ENCODE measurements at regions not wholly inside any gene's neighbourhood (a gene's known extent, or its start where the extent isn't known, plus 50 kb on each side); places are given as distances from the start of the nearest gene placed in this dataset.

DNA sequence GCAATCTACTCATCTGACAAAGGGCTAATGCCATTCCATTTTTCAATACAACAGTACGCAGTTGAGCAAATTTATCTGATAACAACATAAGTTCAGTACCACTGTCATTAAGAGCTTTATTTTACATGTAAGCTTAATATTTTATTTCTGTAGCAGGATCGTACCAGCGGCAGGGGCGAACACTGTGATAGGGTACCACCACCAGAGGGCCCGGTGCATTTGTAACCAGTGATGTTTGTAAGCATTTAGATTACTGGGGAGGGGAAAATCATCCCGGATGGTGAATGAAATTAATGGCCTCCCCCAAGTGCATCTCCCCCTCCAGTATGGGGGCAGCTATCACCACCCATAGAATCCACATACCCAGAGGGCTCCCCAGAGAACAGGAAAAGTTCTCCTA lies 179.0 kb downstream of the ADGRA3 start:
- no peak for DNase-seq

GRCh38 chr4:22334155-22334554 lies 181.7 kb downstream of the ADGRA3 start:
- no peak for DNase-seq

GRCh38 chr4:22324422-22324821 lies 191.4 kb downstream of the ADGRA3 start:
- DNase-seq, result no peak

DNA sequence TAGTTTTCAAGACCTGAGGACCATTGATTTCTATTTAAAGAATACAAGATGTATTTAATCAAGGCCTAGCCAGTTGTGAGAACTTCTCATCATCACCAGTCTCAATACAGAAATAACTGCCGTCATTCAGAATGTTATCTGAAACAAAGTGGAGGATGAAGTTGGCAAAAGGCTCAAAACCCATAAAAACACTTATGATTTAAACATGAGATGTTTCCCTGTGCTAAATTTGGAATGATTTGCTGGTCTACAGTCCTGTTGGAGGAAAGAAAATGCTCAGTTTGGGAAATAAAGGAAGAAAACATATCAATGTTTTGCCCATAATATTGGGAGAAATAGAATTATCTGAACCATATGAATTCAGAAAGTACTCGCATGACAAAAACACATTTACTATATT lies 192.2 kb downstream of the ADGRA3 start:
- no peak for DNase-seq

- DNase-seq, result no peak
These were observed 192.9 kb downstream of the ADGRA3 start for GRCh38 chr4:22322996-22323395.

DNA sequence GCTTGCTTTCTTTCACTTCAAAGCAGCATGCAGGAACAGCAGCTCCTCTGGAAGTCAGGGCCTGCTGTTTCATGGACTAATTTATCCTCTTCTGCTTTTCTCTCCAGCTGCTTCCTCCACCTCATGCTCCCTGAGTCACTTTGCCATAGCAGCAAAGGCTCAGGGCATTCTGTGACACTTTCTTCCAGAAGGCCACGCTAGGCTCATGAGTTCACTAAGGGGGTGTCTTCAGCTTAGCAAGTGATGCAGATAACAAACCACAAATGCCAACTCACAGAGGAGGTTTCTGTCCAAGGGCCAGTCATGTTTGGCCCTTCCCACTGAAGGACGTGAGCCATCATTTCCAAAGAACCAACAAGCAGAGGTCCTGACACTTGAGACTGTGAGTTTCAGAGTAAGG lies 200.2 kb downstream of the ADGRA3 start:
- DNase-seq, result peak in 1 of 2 experiments; percentile 24

GRCh38 chr4:22313976-22314375 lies 201.9 kb downstream of the ADGRA3 start:
- DNase-seq, result no peak

DNA sequence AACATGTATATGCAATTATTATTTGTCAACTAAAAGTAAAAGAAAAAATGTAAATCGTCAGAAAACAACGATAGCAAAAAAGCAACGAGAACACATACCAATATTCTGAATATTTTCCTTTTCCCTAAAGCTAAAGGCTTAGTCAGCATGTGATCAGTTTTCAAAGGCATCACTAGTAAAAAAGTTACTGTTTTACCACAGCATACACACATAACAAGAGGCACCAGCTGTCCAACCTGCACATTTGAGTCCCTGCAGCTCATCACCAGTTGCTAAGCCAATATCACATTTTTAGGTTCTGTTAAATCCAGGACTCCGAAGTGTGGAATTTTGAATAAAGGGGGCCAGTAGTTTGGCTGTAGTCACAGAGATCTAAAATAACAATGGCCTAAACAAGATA lies 203.8 kb downstream of the ADGRA3 start:
- DNase-seq, result peak in 1 of 2 experiments; percentile 36

DNA sequence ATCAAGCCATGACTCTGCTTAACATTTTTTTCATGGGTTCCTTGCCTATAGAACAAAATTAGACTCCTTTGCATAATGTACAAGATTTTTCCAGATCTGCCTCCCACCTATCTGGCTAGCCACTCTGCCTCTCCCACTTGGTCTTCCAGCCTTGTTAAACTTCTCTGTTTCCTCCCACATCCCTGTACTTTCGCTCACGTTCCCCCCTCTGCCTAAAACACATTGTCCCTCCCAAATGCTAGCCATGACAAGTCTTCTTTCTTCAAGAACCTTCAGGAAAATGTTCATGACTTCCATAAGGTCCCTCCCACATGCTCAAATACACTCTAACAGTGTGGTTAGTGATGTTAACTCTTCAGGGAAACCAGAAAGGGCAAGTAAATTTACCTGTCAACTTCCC lies 214.6 kb downstream of the ADGRA3 start:
- DNase-seq, result no peak

GRCh38 chr4:22299678-22300077 lies 216.2 kb downstream of the ADGRA3 start:
- DNase-seq, result no peak

GRCh38 chr4:22287631-22288030 lies 228.2 kb downstream of the ADGRA3 start:
- DNase-seq, result no peak

DNA sequence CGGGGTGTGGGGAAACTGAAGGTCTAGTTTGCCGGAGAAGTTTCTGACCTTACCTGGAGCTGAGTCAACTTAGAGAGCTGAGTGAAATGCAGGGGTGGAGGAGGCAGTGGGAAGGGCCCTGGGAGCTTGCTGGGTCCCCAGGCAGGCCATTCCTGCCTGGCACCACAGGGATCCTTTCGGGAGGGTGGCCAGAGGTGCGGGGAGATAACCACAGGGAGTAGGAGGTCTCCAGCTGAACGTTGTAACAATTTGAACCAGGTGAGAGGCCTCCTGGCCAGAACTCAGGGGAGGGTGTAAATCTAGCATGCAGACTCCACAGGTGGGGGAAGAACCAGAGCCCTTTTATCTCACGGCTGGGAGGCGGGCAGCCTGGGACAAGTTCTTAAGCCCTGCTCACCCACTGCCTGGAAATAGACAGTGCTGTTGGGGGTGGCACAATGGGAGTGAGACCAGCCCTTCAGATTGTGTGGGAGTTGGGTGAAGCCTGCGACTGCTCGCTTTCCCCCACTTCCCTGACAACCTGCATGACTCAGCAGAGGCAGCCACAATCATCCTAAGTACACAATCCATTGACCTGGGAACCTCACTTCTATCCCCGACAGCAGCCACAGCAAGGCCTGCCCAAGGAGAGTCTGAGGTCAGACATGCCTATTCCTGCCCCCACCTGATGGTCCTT lies 247.4 kb downstream of the ADGRA3 start:
- DNase-seq, result no peak

GRCh38 chr4:22264261-22264660 lies 251.6 kb downstream of the ADGRA3 start:
- no peak for DNase-seq

DNA sequence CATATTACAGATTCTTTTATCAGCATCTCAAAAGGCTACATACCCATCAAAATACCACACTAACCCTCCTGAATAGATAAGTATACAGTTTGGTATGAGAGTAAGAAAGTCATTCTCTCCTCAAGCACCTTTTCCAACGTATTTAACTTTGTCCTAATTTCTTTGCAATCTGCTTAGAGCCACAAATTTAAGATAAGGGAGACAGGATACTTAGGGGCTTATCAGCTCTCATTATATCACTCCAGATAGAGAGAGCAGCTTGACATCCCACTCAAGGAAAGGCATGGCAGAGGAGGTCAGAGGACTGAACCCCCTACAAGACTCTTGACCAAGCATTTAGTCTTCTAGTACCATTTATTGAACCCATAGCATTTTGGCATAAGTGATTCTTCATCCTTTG lies 262.4 kb downstream of the ADGRA3 start:
- no peak for DNase-seq

DNA sequence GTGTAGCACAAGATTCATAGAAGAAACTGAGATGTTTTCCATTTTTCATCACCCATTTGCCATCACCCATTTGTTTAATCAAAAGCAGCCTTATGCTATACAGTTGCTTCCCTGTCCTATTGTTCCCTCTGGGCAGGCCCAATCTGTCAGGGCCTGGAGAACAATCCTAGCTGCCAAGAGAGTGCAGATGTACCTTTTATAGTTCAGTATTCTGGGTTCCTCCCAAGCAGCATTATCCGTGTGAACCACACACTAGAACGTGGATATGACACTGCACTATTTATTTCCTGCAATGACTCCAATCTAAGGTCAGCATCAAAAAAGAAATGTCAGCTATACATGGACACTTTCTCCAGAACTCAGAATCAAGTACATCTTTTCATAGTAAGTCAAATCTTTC lies 269.0 kb downstream of the ADGRA3 start:
- no peak for DNase-seq

DNA sequence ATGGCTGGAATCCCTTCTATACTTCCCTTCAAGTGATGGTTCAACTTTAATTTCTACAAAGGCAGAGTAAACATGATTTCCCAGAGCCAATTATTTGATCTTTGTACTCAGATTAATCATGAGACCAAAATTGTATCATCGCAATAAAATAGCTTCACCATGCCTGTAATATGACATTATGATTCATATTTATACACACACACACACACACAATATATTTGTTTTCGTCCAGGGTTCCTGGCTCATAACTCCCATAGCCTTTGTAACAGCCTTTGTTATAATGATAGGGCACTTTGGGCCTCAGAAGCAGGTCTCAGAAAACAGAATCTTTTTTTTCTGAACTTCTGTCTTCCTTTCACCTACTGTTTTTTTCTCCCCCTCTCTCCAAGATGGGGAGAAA lies 270.6 kb downstream of the ADGRA3 start:
- no peak for DNase-seq

- DNase-seq, result no peak
These were observed 274.5 kb downstream of the ADGRA3 start for GRCh38 chr4:22241415-22241814.

- DNase-seq, result no peak
These were observed 275.1 kb downstream of the ADGRA3 start for GRCh38 chr4:22240814-22241213.

GRCh38 chr4:22238742-22239141 lies 277.1 kb downstream of the ADGRA3 start:
- DNase-seq, result no peak

GRCh38 chr4:22237846-22238494 lies 277.9 kb downstream of the ADGRA3 start:
- no peak for DNase-seq

DNA sequence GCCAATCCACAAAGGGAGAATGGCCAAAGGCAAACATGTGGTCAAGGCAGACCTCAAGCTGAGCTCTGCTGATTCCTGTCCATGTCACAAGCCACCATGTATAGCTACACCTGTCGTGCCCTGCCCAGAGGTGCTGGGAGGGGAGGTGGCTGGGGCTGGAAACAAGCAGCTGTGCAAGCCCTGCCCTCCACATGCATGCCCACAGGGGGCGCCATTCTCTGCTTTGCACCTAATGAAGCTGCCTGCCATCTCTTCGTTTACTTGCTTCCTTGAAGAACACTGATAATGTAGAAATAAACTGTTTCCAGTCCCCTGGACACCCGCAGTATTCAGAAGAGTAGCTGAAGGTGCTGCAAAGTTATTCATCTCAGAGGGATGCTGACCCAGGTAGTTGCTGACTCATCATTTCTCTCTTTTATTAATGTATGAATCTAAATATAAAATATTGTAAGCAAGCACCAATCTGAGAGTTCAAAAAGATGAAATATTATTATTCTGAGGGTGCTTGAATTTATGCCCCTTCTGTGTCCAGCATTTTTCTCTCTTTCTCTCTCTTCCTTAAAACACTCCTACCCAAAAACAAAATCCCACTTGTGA lies 278.6 kb downstream of the ADGRA3 start:
- peak in 1 of 2 experiments; percentile 8 for DNase-seq

- peak; percentile 62 to 81 for DNase-seq
These were observed 280.2 kb downstream of the ADGRA3 start for GRCh38 chr4:22235698-22236097.

- DNase-seq, result no peak
These were observed 282.6 kb downstream of the ADGRA3 start for GRCh38 chr4:22233230-22233629.

GRCh38 chr4:22220965-22221364 lies 272.4 kb upstream of the KCNIP4 start:
- DNase-seq, result no peak

GRCh38 chr4:22217480-22217879 lies 268.9 kb upstream of the KCNIP4 start:
- DNase-seq, result no peak
